Gastroesophageal sphincter (tissue), 3 donors: ENCODE measurements at regions not wholly inside any gene's neighbourhood (a gene's known extent, or its start where the extent isn't known, plus 50 kb on each side); places are given as distances from the start of the nearest gene placed in this dataset.

Source experiments
- POLR2A ChIP-seq, 2 donors: fragments of 450-650 bp; IDR thresholded peaks; one replicate each; pipeline ENCODE4 v1.6.1; 2017; ENCODE audit warnings: antibody characterized with exemption in 2 of 2, mild to moderate bottlenecking in 2 of 2, moderate library complexity in 1 of 2
- POLR2AphosphoS5 ChIP-seq: sonication (generic); formaldehyde crosslinking; IDR thresholded peaks from one replicate; pipeline ENCODE4 v1.6.1; 2017; ENCODE audit warnings: antibody characterized with exemption
- TF ChIP-seq, protein P1 (sequence below), 4 experiments: fragments of 200-600 bp in 2 of 4; fragments of 450-650 bp in 2 of 4; sonication (generic) in 1 of 4; IDR thresholded peaks; one replicate each; pipeline ENCODE4 v1.5.1; 2017 to 2019; ENCODE audit warnings: antibody characterized with exemption in 4 of 4, mild to moderate bottlenecking in 2 of 4, moderate library complexity in 2 of 4

DNA sequence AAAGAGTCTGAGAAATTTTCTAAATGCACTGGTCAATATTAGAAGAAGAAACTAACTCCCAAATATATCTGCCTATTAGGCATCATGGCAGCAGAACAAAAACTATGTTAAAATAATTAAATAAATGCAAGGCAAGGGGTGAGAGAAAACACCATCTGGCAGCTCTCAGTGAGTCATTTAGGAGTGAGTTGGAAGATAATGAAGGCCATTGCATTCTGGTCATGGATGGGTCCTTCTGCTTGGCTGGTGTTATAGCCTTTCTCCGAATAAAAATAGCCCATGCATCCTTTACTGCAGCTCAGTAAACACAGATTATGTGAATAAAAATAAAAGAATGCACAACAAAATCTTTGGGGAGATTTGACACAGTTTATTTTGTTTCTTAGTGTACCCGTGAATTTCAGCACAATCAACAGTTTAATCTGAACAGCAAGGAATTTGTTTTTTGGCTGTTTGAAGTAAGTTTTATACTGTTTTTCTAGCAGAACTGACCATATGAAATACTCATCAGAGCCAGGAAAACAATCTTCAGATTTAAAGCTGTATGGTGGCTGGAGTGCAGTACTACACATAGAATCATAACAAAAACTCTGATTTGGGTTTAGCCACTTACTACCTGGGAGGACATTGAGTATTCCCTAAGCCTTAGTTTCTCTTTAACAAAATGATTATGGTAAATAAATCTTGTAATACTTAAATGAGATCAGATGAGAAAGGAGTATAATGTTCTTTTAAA lies 225.1 kb upstream of the ITGA4 start:
- TF ChIP-seq POLR2A (IDR thresholded peaks at IDR 0.05) (no peak), POLR2AphosphoS5 (no peak)
- TF ChIP-seq, protein P1, sequence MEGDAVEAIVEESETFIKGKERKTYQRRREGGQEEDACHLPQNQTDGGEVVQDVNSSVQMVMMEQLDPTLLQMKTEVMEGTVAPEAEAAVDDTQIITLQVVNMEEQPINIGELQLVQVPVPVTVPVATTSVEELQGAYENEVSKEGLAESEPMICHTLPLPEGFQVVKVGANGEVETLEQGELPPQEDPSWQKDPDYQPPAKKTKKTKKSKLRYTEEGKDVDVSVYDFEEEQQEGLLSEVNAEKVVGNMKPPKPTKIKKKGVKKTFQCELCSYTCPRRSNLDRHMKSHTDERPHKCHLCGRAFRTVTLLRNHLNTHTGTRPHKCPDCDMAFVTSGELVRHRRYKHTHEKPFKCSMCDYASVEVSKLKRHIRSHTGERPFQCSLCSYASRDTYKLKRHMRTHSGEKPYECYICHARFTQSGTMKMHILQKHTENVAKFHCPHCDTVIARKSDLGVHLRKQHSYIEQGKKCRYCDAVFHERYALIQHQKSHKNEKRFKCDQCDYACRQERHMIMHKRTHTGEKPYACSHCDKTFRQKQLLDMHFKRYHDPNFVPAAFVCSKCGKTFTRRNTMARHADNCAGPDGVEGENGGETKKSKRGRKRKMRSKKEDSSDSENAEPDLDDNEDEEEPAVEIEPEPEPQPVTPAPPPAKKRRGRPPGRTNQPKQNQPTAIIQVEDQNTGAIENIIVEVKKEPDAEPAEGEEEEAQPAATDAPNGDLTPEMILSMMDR (IDR thresholded peaks at IDR 0.05) = no peak
